ENCODE measurements at regions not wholly inside any gene's neighbourhood (a gene's known extent, or its start where the extent isn't known, plus 50 kb on each side); places are given as distances from the start of the nearest gene placed in this dataset.

DNA sequence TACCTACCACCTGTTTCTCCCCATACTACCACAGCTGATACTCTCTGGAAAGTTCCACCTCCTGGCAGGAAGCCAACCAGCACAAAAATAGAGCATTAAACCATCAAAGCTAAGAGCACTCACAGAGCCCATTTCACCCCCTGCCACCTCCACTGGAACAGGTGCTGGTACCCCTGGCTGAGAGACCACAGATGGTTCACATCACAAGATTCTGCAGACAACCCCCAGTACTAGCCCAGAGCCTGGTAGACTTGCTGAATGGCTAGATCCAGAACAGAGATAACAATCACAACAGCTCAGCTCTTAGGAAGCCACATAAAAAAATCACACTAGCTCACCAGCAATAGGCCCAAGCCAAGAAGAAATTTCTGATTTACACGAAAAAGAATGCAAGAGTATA is 855.2 kb downstream of the FSCB start:
- no peak for DNase-seq (ENCODE audit: low spot score)
- TF ChIP-seq, protein P1, sequence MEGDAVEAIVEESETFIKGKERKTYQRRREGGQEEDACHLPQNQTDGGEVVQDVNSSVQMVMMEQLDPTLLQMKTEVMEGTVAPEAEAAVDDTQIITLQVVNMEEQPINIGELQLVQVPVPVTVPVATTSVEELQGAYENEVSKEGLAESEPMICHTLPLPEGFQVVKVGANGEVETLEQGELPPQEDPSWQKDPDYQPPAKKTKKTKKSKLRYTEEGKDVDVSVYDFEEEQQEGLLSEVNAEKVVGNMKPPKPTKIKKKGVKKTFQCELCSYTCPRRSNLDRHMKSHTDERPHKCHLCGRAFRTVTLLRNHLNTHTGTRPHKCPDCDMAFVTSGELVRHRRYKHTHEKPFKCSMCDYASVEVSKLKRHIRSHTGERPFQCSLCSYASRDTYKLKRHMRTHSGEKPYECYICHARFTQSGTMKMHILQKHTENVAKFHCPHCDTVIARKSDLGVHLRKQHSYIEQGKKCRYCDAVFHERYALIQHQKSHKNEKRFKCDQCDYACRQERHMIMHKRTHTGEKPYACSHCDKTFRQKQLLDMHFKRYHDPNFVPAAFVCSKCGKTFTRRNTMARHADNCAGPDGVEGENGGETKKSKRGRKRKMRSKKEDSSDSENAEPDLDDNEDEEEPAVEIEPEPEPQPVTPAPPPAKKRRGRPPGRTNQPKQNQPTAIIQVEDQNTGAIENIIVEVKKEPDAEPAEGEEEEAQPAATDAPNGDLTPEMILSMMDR (IDR thresholded peaks at IDR 0.05; ENCODE audit: extremely low read depth, missing control alignments): no peak

DNA sequence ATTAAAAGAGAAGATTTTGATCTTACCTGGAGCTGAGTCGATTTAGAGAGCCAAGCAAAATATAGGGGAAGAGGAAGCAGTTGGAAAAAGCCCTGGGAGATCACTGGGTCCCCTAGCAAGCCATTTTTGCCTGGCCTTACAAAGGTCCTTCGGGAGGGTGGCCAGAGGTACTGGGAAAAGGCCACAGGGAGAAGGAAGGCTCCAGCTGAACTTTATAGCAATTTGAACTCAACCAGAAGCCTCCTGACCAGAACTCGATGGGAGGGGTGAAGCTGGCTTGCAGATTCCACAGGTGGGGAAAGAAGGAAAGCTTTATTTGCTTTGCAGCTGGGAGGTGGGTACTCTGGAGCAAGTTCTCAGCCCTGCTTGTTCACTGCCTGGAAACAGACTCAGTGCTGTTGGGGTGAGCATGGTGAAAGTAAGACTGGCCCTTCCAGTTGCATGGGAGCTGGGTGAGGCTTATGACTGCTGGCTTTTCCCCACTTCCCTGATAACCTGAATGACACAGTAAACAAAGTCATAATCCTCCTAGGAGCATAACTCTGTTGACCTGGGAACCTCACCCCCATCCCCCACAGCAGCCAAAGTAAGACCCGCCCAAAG is 855.8 kb downstream of the FSCB start:
- no peak for DNase-seq (ENCODE audit: low spot score)

DNA sequence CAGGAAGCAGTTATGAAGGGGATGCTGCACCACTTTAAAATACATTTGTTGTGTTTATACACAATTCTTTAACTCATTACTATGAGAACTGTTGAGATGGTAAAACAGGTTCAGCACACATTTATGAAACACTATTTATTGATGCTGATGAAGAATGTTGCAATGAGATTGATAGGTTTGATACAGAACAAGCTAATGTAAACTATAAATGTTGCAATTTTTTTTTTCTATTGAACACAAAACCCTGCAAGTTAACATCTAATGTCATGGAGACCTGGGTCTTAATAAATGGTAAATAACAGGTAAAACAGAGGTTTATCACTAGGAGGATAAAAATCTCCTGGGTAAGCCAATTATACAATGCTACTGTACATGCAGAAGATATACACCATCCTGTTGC is 857.6 kb downstream of the FSCB start:
- TF ChIP-seq, protein P1 (IDR thresholded peaks at IDR 0.05; ENCODE audit: extremely low read depth, missing control alignments): no peak
- no peak for DNase-seq (ENCODE audit: low spot score)

More for the DNA sequence above, 855.8 kb downstream of the FSCB start:
- TF ChIP-seq, protein P1 (IDR thresholded peaks at IDR 0.05; ENCODE audit: extremely low read depth, missing control alignments): no peak

DNA sequence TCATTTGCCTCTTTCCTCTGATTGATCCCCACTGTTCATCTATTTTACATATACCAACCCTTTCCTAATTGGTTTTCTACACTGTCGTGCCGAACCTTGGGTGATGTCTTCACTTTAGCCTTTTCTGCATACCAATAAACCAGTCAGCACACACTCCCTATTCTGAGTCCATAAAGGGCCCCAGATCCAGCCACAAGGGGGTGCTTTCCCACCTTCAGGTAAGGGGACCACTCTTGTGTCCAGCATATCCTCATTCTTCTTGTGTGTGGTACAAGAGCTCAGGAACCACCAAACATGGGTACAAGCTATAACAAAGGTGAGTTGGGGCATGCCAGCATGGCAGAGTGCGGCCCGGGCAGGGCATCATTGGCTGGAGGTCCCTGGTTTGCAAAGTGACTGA is 859.8 kb downstream of the FSCB start:
- no peak for DNase-seq (ENCODE audit: low spot score)
- TF ChIP-seq, protein P1 (IDR thresholded peaks at IDR 0.05; ENCODE audit: extremely low read depth, missing control alignments): no peak

DNA sequence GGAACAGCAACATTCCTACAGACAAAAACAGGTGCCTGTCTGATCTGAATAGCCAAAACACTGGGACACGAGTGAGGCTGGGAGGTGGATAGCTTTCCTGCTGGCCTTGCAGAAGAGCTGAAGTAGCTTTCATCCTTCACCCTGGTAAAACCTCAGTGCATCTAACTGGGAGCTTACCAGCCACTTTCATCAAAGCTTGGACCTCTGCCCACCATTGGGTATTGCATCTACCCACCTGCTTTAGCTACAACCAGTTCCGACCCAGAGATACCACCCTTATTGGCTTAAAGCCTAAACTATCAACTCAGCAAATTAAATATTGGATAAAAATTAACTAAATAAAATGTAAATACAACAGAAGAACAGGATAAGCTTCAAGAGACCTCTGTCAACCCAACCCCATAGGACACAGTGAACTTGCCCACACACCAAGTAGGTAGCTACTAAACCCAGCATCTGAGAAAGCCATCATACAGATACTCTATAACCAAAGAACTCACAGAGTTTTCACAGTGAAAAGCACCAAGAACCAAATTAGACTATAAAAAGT is 866.3 kb downstream of the FSCB start:
- no peak for DNase-seq (ENCODE audit: low spot score)
- TF ChIP-seq, protein P1 (IDR thresholded peaks at IDR 0.05; ENCODE audit: extremely low read depth, missing control alignments): no peak

DNA sequence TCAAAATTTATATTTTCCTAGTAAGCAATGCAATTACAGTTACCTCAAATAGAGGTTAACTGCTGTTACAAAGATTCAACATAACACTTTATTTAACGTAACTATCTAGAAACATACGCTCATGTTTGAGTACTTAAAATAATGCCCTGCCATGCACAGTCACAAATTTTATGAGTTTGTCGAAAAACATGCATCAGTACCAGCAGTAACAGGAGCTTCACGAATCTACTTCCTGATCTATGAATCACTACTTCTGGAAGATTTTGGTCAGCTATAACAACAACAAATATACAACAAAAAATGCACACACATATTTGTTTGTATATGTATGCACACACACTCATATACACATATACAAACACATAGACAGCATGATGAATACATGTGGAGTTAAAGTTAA is 881.8 kb downstream of the FSCB start:
- DNase-seq (ENCODE audit: low spot score): no peak
- TF ChIP-seq, protein P1 (IDR thresholded peaks at IDR 0.05; ENCODE audit: extremely low read depth, missing control alignments): no peak

DNA sequence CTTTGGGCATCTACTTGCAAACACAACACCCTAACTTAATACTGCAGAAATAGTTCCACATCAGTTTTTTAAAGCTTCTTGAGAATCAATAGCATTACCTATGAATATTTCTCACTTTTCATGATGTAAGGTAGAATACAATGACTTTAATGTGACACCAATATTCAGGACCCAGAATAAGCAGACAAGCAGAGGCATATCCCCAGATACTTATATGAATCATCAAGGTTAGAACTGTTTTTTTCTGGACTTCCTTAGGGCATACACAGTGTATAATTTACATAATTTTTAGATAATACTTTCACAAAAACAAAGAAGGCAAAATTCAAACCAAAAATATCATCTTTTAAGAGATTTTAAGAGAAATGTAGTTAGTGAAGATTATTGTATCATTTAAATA is 885.8 kb downstream of the FSCB start:
- DNase-seq (ENCODE audit: low spot score): no peak
- TF ChIP-seq, protein P1 (IDR thresholded peaks at IDR 0.05; ENCODE audit: extremely low read depth, missing control alignments): no peak

All from GM20000 (cell line).